GM10266 (cell line): ENCODE measurements at regions not wholly inside any gene's neighbourhood (a gene's known extent, or its start where the extent isn't known, plus 50 kb on each side); places are given as distances from the start of the nearest gene placed in this dataset.

Experiments used
- DNase-seq: peaks from one replicate; pipeline ENCODE4 v3.0.0; 2012; ENCODE audit errors: extremely low spot score
- TF ChIP-seq, protein P1 (sequence below): IDR thresholded peaks from 2 replicates; pipeline ENCODE4 v1.5.1; 2012; ENCODE audit warnings: mild to moderate bottlenecking, low read depth; ENCODE audit not compliant: control insufficient read depth, insufficient read depth; ENCODE audit errors: missing control alignments

DNA sequence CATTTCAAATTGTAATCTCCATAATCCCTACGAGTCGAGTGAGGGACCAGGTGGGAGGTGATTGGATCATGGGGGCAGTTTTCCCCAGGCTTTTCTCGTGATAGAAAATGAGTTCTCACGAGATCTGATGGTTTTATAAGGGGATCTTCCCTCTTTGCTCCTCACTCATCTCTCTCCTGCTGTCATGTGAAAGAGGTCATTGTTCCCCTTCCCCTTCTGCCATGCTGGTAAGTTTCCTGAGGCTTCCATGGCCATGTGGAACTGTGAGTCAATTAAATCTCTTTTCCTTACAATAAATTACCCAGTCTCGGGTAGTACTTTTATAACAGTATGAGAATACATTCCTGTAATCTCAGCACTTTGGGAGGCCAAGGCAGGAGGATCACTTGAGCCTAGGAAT is 76.7 kb upstream of the MARCHF10 start:
- TF ChIP-seq, protein P1, sequence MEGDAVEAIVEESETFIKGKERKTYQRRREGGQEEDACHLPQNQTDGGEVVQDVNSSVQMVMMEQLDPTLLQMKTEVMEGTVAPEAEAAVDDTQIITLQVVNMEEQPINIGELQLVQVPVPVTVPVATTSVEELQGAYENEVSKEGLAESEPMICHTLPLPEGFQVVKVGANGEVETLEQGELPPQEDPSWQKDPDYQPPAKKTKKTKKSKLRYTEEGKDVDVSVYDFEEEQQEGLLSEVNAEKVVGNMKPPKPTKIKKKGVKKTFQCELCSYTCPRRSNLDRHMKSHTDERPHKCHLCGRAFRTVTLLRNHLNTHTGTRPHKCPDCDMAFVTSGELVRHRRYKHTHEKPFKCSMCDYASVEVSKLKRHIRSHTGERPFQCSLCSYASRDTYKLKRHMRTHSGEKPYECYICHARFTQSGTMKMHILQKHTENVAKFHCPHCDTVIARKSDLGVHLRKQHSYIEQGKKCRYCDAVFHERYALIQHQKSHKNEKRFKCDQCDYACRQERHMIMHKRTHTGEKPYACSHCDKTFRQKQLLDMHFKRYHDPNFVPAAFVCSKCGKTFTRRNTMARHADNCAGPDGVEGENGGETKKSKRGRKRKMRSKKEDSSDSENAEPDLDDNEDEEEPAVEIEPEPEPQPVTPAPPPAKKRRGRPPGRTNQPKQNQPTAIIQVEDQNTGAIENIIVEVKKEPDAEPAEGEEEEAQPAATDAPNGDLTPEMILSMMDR = no peak
- DNase-seq = no peak

DNA sequence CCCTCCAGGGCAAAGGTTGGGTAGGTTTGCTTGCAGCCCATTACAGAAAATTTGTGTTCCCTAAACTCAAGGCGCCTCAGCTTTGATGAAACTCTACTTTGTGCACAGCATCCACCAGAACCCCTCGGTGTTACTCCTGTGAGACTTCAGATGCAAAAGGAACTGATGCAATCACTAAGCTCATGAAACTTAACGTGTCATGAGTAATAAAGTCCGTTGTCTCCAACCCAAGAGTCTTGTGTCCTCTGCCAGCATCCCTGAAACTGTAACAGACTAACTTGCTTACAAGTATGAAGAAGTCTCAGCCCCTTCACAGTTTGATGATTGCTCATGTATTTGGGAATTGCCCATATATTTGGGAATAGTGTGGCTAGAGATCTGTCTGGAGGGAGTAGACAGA is 74.8 kb upstream of the MARCHF10 start:
- TF ChIP-seq, protein P1 = no peak
- DNase-seq = no peak

DNA sequence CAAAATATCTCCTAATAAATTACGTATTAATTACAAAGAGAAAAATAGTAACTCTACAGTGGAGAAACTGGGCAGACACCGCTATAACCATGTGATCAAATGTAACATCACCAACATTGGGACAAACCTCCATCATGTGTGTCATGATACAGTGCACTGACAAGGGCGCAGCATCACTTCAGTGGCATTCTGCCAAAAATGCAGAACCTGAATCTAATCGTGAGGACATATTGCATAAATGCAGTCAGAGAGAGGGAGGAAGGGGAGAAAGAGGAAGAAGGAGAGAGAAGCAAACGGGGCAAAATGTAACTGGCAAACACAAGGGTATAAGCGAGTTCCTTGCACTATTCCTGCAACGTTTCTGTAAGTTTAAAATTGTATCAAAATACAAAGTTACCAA is 74.2 kb upstream of the MARCHF10 start:
- DNase-seq = no peak
- TF ChIP-seq, protein P1 = no peak

DNA sequence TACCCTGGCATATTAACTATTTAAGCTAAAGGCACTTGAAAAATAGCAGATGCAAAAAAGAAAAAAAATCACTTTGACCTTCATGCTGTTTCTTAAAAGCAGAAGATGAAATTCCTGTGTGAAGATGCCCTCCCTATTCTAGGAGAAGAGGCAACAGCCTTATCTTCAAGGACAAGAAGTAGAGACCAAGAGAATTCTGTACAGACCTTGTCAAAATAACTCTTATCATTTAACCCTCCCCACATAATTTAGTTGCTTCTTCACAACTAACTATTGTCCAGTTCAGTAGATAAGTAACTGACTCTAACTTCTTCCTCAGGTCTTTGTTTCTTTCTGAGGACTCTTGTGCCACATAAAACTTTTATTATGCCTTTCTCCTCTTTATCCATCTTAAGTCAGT is 72.0 kb upstream of the MARCHF10 start:
- TF ChIP-seq, protein P1 = no peak
- no peak for DNase-seq

DNA sequence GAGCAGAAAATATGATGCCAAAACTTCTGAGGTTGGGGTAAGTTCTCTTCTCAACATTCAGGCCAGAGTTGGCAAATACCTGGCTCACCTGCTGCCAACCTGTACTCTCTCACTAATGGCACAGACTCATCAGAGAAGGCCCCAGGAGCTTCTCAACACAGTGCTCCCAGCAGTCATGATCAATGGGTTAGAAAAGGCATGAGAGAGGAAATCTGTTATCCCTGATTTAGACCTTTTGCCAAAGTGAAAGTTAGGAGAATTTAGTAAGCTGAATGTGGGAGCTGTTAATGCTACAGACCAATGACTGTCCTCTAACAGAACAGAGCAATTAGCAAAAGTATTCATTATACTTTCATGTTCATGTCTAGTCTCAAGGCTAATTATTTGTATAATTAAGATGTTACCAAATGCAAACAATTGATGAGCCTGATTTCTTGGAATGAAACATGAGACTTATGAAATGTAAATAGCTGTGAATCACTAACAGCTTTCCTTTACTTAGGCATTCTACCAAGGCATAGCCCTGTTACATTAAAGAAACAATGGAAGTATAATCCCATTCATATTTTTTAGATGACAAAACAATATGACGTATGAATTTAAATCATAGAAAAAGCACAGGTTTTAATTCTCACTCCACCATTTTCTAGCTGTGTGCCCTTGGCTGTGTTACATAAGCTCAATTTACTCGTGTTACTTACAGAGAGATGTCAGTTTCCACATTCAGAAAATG is 68.7 kb upstream of the MARCHF10 start:
- TF ChIP-seq, protein P1 = no peak
- no peak for DNase-seq

DNA sequence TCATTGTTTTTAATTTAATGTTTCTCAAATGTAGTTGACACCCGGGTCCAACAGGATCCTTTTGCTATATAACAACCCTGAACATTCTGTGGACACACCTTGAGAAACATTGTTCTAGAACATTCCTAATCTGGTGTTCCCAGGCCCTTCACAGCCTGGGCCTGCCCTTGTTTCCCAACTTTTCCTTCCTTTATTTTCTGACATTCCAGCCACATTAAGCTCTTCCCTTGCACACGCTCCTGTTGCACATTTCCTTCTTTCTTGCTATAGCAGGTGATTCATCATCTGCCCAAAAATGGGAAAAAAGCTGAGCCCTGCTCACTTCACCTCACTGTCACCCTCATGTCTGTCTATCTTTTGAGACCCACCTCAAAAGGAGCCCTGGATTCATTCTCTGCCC is 67.9 kb upstream of the MARCHF10 start:
- TF ChIP-seq, protein P1 = no peak
- no peak for DNase-seq

DNA sequence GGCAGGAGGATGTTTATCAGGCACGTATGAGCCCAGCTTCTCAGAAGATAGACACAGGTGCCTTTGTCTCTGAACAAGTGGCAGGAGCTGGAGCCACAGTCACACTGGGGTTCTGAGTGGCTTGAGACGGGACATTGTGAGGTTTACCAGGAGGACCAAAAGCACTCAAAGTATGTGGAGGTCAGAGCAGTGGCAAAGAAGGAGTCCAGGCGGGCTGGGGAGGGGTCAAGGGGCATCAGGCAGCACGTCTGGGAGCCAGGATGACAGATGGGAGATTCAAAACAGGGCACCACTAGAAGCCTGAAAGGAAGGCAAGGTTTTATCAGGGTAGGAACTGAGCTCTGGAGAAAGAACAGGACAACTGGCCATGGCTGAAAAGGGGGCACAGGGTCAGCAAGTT is 67.2 kb upstream of the MARCHF10 start:
- no peak for DNase-seq
- TF ChIP-seq, protein P1 = no peak
